ENCODE measurements at regions not wholly inside any gene's neighbourhood (a gene's known extent, or its start where the extent isn't known, plus 50 kb on each side); places are given as distances from the start of the nearest gene placed in this dataset.

DNA sequence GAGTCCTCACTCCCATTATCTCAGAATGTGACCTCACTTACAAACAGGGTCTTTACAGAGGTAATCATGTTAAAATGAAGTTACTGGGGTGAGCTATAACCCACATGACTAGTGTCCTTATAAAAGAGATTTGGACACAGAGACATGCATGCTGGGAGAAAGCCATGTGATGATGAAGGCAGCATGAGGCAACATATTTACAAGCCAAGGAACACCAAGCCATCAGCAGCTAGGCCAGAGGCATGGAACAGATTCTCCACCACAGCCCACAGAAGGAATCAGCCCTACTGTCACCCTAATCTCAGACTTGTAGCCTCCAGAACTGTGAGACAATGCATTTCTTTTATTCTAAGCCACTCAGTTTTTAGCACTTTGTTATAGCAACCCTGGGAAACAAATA is 171.9 kb downstream of the EN1 start:
- ChIA-PET CTCF (interaction anchor here (0.6 kb wide), 1 partner anchor 626 kb away, joined by 3 read pairs; no protein-coding TSS in a partner anchor), POLR2A (no interaction called here), RAD21 (ENCODE audit: unreplicated experiment) (no interaction called here), SMC1A (ENCODE audit: uncharacterized antibody, unreplicated experiment) (no interaction called here)
- Histone ChIP-seq H3K27me3 (replicated peaks in 1 of 2; ENCODE audit: control insufficient read depth in 2 of 2, insufficient read depth in 2 of 2, low read length in 1 of 2) (peaks cover 0 to 3% of the 10 kb centered on the region in 2 experiments; a peak in 1 of 4 replicates), H3K27ac (ENCODE audit: control insufficient read depth, insufficient read depth) (no peak overlapping the region), H4K20me1 (ENCODE audit: control insufficient read depth, insufficient read depth) (no peaks in the 10 kb centered on the region), H3K79me2 (ENCODE audit: control insufficient read depth, insufficient read depth, low read length) (no peaks in the 10 kb centered on the region), H3K4me1 (ENCODE audit: control insufficient read depth, insufficient read depth, low read length) (no peaks in the 10 kb centered on the region), H3K9me3 (replicated peaks; ENCODE audit: control insufficient read depth, insufficient read depth, low read length) (no peaks in the 10 kb centered on the region), H3K36me3 (ENCODE audit: control insufficient read depth in 2 of 2, insufficient read depth in 2 of 2, low read length in 1 of 2) (no peaks in the 10 kb centered on the region), H3K9ac (ENCODE audit: control insufficient read depth, insufficient read depth, low read length) (no peak overlapping the region), H3K4me2 (ENCODE audit: control insufficient read depth, insufficient read depth) (no peak overlapping the region), H2AFZ (ENCODE audit: control insufficient read depth, low read depth, low read length) (no peak overlapping the region), H3K4me3 (no peak overlapping the region)
- BruUV-seq (replicated peaks): no TSS peak
- intact Hi-C loops (cut with micrococcal nuclease; ENCODE audit: unreplicated experiment): no loop called here
- ATAC-seq: no peak
- FAIRE-seq: no peak
- in situ Hi-C loops (cut with MboI): no loop called here
- DNase-seq (ENCODE audit: low read depth, low spot score): no peak
- no peak for TF ChIP-seq LARP7 (IDR thresholded peaks at IDR 0.05)
- no peak for TF ChIP-seq SUPT20H (IDR thresholded peaks at IDR 0.05; ENCODE audit: borderline replicate concordance, control insufficient read depth, low read depth, low read length)
- TF ChIP-seq RAD51 (IDR thresholded peaks at IDR 0.05): no peak
- no peak for TF ChIP-seq HCFC1 (IDR thresholded peaks at IDR 0.05; ENCODE audit: low read length)
- no peak for TF ChIP-seq ZNF384 (IDR thresholded peaks at IDR 0.05; ENCODE audit: borderline replicate concordance, low read depth, low read length)
- no peak for TF ChIP-seq POU2F2 (IDR thresholded peaks at IDR 0.05; ENCODE audit: borderline replicate concordance, low read depth, low read length)
- TF ChIP-seq IRF5 (IDR thresholded peaks at IDR 0.05; ENCODE audit: borderline replicate concordance): no peak
- TF ChIP-seq POLR2A (IDR thresholded peaks at IDR 0.05; ENCODE audit: low read depth, low read length): no peak
- TF ChIP-seq PAX5 (IDR thresholded peaks at IDR 0.05; ENCODE audit: borderline replicate concordance, low read depth, low read length): no peak
- TF ChIP-seq ASH2L (IDR thresholded peaks at IDR 0.05; ENCODE audit: borderline replicate concordance, low read depth): no peak
- no peak for TF ChIP-seq EZH2 (IDR thresholded peaks at IDR 0.05; ENCODE audit: borderline replicate concordance, control insufficient read depth, low read depth, low read length)
- TF ChIP-seq ZZZ3 (IDR thresholded peaks at IDR 0.05; ENCODE audit: control insufficient read depth, insufficient read length, low read depth): no peak
- TF ChIP-seq BCL11A (IDR thresholded peaks at IDR 0.05; ENCODE audit: low read depth, low read length): no peak
- no peak for TF ChIP-seq RB1 (IDR thresholded peaks at IDR 0.05; ENCODE audit: borderline replicate concordance)

All from GM12878 (cell line).